ENCODE measurements at regions not wholly inside any gene's neighbourhood (a gene's known extent, or its start where the extent isn't known, plus 50 kb on each side); places are given as distances from the start of the nearest gene placed in this dataset.

- Histone ChIP-seq H3K27ac (ENCODE audit: low read depth, low read length) (no peak overlapping the region), H3K4me3 (ENCODE audit: low read length in 3 of 3) (no peak overlapping the region), H3K27me3 (ENCODE audit: control insufficient read depth in 3 of 3, insufficient read depth in 3 of 3, low read length in 3 of 3) (no peaks in the 10 kb centered on the region), H3K36me3 (ENCODE audit: control insufficient read depth in 3 of 3, insufficient read depth in 3 of 3, low read length in 3 of 3) (no peaks in the 10 kb centered on the region), H3K9ac (ENCODE audit: low read depth in 1 of 3, low read length in 3 of 3) (no peak overlapping the region), H3K9me3 (ENCODE audit: control insufficient read depth in 3 of 3, low read length in 3 of 3) (no peaks in the 10 kb centered on the region), H3K4me1 (ENCODE audit: control insufficient read depth in 3 of 3, insufficient read depth in 3 of 3, low read length in 3 of 3) (no peaks in the 10 kb centered on the region)
These were observed 290.2 kb upstream of the IRX1 start for GRCh38 chr5:3305432-3305831.

DNA sequence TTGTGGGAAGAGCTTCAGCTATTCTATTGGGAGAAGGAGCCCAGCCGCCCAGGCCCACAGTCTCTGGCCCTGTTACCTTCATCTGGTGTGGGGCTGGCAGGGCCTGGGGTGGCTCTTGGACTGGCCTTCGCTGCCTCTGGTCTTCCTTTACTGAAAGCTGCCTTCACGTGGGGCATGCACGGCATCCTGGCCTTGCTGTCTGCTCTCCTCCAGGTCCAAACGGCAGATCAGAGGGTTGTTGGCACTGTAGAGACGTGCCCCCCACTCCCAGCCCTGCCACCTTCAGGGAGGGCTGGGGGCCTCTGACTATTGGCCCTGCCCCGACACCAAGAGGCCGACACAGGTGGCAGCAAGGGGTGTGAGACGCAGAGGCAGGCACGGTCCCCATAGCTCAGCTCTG, 291.3 kb upstream of the IRX1 start:
- Histone ChIP-seq H3K27ac (ENCODE audit: low read depth, low read length) (no peak overlapping the region), H3K9me3 (ENCODE audit: control insufficient read depth in 3 of 3, low read length in 3 of 3) (no peaks in the 10 kb centered on the region), H3K4me1 (ENCODE audit: control insufficient read depth in 3 of 3, insufficient read depth in 3 of 3, low read length in 3 of 3) (no peaks in the 10 kb centered on the region), H3K36me3 (ENCODE audit: control insufficient read depth in 3 of 3, insufficient read depth in 3 of 3, low read length in 3 of 3) (no peaks in the 10 kb centered on the region), H3K4me3 (ENCODE audit: low read length in 3 of 3) (no peak overlapping the region), H3K27me3 (ENCODE audit: control insufficient read depth in 3 of 3, insufficient read depth in 3 of 3, low read length in 3 of 3) (peaks cover 0 to 2% (median 0%) of the 10 kb centered on the region in 3 donors), H3K9ac (ENCODE audit: low read depth in 1 of 3, low read length in 3 of 3) (no peak overlapping the region)

GRCh38 chr5:3303777-3304176, 291.9 kb upstream of the IRX1 start:
- Histone ChIP-seq H3K4me1 (ENCODE audit: control insufficient read depth in 3 of 3, insufficient read depth in 3 of 3, low read length in 3 of 3) (no peaks in the 10 kb centered on the region), H3K9ac (ENCODE audit: low read depth in 1 of 3, low read length in 3 of 3) (no peak overlapping the region), H3K27ac (ENCODE audit: low read depth, low read length) (no peak overlapping the region), H3K27me3 (ENCODE audit: control insufficient read depth in 3 of 3, insufficient read depth in 3 of 3, low read length in 3 of 3) (peaks cover 0 to 2% (median 0%) of the 10 kb centered on the region in 3 donors), H3K9me3 (ENCODE audit: control insufficient read depth in 3 of 3, low read length in 3 of 3) (no peaks in the 10 kb centered on the region), H3K36me3 (ENCODE audit: control insufficient read depth in 3 of 3, insufficient read depth in 3 of 3, low read length in 3 of 3) (no peaks in the 10 kb centered on the region), H3K4me3 (ENCODE audit: low read length in 3 of 3) (no peak overlapping the region)

DNA sequence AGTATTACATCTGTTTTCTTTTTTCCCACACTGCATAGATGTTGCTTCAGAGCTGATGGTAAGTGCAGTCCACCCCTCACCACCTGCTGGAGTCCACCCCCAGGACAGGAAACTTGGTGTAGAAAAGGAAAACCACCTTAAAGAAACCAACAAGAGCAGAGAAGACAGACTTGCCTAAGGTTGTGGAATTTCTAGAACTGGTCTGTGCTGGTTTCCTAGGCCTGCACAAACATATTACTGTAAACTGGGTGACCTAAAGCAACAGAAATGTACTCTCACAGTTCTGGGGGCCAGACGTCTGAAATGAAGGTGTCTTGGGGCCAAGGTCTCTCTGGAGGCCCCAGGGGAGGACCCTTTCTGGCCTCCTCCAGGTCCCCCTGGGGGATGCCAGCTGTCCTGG, 293.4 kb upstream of the IRX1 start:
- no peak overlapping the region for H3K9ac ChIP-seq (ENCODE audit: low read depth in 1 of 3, low read length in 3 of 3)
- no peaks in the 10 kb centered on the region for H3K9me3 ChIP-seq (ENCODE audit: control insufficient read depth in 3 of 3, low read length in 3 of 3)
- no peak overlapping the region for H3K4me3 ChIP-seq (ENCODE audit: low read length in 3 of 3)
- H3K27me3 ChIP-seq (ENCODE audit: control insufficient read depth in 3 of 3, insufficient read depth in 3 of 3, low read length in 3 of 3), result peaks cover 0 to 2% (median 0%) of the 10 kb centered on the region in 3 donors
- H3K36me3 ChIP-seq (ENCODE audit: control insufficient read depth in 3 of 3, insufficient read depth in 3 of 3, low read length in 3 of 3), result no peaks in the 10 kb centered on the region
- no peaks in the 10 kb centered on the region for H3K4me1 ChIP-seq (ENCODE audit: control insufficient read depth in 3 of 3, insufficient read depth in 3 of 3, low read length in 3 of 3)
- H3K27ac ChIP-seq (ENCODE audit: low read depth, low read length), result no peak overlapping the region

DNA sequence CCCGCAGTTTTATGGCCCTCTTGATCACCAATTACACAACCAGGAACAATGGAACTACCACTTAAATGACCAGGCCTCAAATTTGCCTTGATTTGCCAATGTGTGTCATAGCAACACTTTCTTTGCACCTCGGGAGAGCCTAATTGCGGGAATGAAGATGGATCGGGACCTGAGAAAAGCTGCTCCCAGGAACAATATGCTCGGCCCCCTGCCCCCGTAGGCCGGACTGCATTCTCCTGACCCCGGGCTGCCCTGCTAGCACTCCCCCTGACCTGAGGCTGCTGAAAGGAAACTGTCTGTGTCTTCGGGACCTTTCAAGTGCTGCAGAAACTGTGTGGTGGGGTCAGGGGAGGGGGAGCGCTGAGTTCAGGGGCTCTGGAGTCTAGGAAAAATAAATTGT, 294.3 kb upstream of the IRX1 start:
- Histone ChIP-seq H3K4me3 (ENCODE audit: low read length in 3 of 3) (no peak overlapping the region), H3K4me1 (ENCODE audit: control insufficient read depth in 3 of 3, insufficient read depth in 3 of 3, low read length in 3 of 3) (no peaks in the 10 kb centered on the region), H3K36me3 (ENCODE audit: control insufficient read depth in 3 of 3, insufficient read depth in 3 of 3, low read length in 3 of 3) (no peaks in the 10 kb centered on the region), H3K9me3 (ENCODE audit: control insufficient read depth in 3 of 3, low read length in 3 of 3) (no peaks in the 10 kb centered on the region), H3K9ac (ENCODE audit: low read depth in 1 of 3, low read length in 3 of 3) (no peak overlapping the region), H3K27ac (ENCODE audit: low read depth, low read length) (no peak overlapping the region), H3K27me3 (ENCODE audit: control insufficient read depth in 3 of 3, insufficient read depth in 3 of 3, low read length in 3 of 3) (peaks cover 0 to 4% (median 0%) of the 10 kb centered on the region in 3 donors)

DNA sequence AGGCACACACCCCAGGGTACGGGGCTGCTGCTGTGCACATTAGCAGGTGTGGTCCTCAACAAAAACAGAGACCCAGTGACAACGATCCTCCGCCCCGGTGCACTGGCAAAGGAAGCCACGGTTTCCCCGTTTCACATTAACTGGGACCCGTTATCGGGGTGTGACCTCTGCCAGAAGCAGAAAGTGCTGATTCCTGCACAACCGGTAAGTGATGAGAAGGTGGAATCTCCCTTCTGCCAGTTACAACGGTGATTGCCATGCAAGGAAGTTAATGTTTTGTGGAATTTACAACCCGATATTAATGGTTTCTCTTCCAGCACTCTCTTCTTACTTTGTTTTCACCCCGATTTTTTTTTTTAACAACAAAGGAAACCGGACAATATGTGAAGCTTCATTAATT, 294.9 kb upstream of the IRX1 start:
- Histone ChIP-seq H3K9ac (ENCODE audit: low read depth in 1 of 3, low read length in 3 of 3) (no peak overlapping the region), H3K9me3 (ENCODE audit: control insufficient read depth in 3 of 3, low read length in 3 of 3) (no peaks in the 10 kb centered on the region)

GRCh38 chr5:3299441-3299840, 296.2 kb upstream of the IRX1 start:
- Histone ChIP-seq H3K4me3 (ENCODE audit: low read length in 3 of 3) (no peak overlapping the region), H3K27ac (ENCODE audit: low read depth, low read length) (no peak overlapping the region), H3K27me3 (ENCODE audit: control insufficient read depth in 3 of 3, insufficient read depth in 3 of 3, low read length in 3 of 3) (peaks cover 0 to 5% (median 0%) of the 10 kb centered on the region in 3 donors), H3K9me3 (ENCODE audit: control insufficient read depth in 3 of 3, low read length in 3 of 3) (no peaks in the 10 kb centered on the region), H3K36me3 (ENCODE audit: control insufficient read depth in 3 of 3, insufficient read depth in 3 of 3, low read length in 3 of 3) (no peaks in the 10 kb centered on the region), H3K4me1 (ENCODE audit: control insufficient read depth in 3 of 3, insufficient read depth in 3 of 3, low read length in 3 of 3) (no peaks in the 10 kb centered on the region), H3K9ac (ENCODE audit: low read depth in 1 of 3, low read length in 3 of 3) (no peak overlapping the region)

More for the DNA sequence above, 294.9 kb upstream of the IRX1 start:
- Histone ChIP-seq H3K4me3 (ENCODE audit: low read length in 3 of 3) (no peak overlapping the region), H3K4me1 (ENCODE audit: control insufficient read depth in 3 of 3, insufficient read depth in 3 of 3, low read length in 3 of 3) (no peaks in the 10 kb centered on the region), H3K27me3 (ENCODE audit: control insufficient read depth in 3 of 3, insufficient read depth in 3 of 3, low read length in 3 of 3) (peaks cover 0 to 5% (median 0%) of the 10 kb centered on the region in 3 donors), H3K36me3 (ENCODE audit: control insufficient read depth in 3 of 3, insufficient read depth in 3 of 3, low read length in 3 of 3) (no peaks in the 10 kb centered on the region), H3K27ac (ENCODE audit: low read depth, low read length) (no peak overlapping the region)

DNA sequence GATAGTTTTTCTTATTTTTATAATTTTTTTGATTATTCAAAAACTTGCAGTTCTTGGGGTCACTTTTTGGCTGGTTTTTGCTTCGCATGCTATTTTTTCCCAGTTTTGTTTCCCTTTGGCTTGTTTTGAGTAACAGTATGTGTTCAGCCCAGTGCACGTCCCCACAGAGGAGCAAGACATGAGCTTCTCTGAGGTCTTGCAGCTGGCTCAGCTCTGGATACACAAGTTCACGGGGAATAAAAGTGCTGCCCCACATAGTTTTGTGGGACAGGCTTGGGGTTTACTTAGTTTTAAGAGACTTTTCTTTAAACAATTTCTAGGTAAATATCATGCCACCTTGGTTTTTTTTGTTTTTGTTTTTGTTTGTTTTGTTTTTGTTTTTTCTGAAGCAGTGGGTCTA, 297.8 kb upstream of the IRX1 start:
- Histone ChIP-seq H3K4me3 (ENCODE audit: low read length in 3 of 3) (no peak overlapping the region), H3K36me3 (ENCODE audit: control insufficient read depth in 3 of 3, insufficient read depth in 3 of 3, low read length in 3 of 3) (no peaks in the 10 kb centered on the region), H3K27me3 (ENCODE audit: control insufficient read depth in 3 of 3, insufficient read depth in 3 of 3, low read length in 3 of 3) (peaks cover 0 to 5% (median 0%) of the 10 kb centered on the region in 3 donors)

DNA sequence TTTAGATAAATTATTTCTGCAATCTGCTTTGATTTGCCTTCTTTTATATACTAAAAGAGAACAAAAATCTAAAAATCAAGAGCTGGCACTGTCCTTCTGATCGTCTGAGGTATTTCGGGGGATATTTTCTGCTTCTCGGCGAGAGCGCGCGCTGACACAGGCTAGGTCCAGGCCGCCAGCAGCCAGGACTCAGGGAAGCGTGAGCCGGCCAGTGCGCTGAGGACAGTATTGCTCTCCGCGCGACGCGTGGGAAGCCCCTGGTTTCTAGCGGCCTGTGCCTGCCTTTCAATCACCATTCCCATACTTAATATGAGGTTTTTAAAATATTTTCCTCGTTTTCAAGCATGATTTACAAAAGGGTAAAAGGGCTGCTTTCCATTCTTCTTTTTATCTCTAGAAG, 307.3 kb upstream of the IRX1 start:
- Histone ChIP-seq H3K4me3 (ENCODE audit: low read length in 3 of 3) (no peak overlapping the region), H3K4me1 (ENCODE audit: control insufficient read depth in 3 of 3, insufficient read depth in 3 of 3, low read length in 3 of 3) (no peaks in the 10 kb centered on the region), H3K9ac (ENCODE audit: low read depth in 1 of 3, low read length in 3 of 3) (no peak overlapping the region), H3K36me3 (ENCODE audit: control insufficient read depth in 3 of 3, insufficient read depth in 3 of 3, low read length in 3 of 3) (no peaks in the 10 kb centered on the region), H3K9me3 (ENCODE audit: control insufficient read depth in 3 of 3, low read length in 3 of 3) (no peaks in the 10 kb centered on the region), H3K27me3 (ENCODE audit: control insufficient read depth in 3 of 3, insufficient read depth in 3 of 3, low read length in 3 of 3) (peaks cover 0 to 11% (median 2%) of the 10 kb centered on the region in 3 donors), H3K27ac (ENCODE audit: low read depth, low read length) (no peak overlapping the region)

More for the DNA sequence above, 297.8 kb upstream of the IRX1 start:
- no peaks in the 10 kb centered on the region for H3K4me1 ChIP-seq (ENCODE audit: control insufficient read depth in 3 of 3, insufficient read depth in 3 of 3, low read length in 3 of 3)
- no peak overlapping the region for H3K9ac ChIP-seq (ENCODE audit: low read depth in 1 of 3, low read length in 3 of 3)
- H3K27ac ChIP-seq (ENCODE audit: low read depth, low read length), result no peak overlapping the region
- no peaks in the 10 kb centered on the region for H3K9me3 ChIP-seq (ENCODE audit: control insufficient read depth in 3 of 3, low read length in 3 of 3)

DNA sequence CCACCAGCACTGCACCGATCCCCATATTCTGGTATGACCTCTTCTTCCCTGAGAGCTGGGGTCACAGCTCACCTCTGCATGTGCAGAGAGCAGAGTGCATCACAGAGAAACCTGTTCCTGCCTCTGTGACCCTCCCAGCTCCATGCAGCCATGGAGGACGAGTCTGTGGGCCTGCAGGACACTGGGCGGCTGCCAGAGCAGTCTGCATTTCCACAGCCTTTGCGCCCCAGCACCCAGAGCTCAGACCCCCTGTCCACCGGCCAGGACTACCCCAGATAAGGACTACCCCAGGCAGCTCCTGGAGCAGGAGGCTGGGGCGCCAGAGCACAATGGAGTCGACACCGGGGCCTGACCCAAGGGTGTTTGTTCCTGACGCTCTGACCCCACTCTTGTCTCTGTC, 308.1 kb upstream of the IRX1 start:
- H3K9me3 ChIP-seq (ENCODE audit: control insufficient read depth in 3 of 3, low read length in 3 of 3), result no peaks in the 10 kb centered on the region
- H3K9ac ChIP-seq (ENCODE audit: low read depth in 1 of 3, low read length in 3 of 3), result no peak overlapping the region
- H3K36me3 ChIP-seq (ENCODE audit: control insufficient read depth in 3 of 3, insufficient read depth in 3 of 3, low read length in 3 of 3), result no peaks in the 10 kb centered on the region
- no peak overlapping the region for H3K4me3 ChIP-seq (ENCODE audit: low read length in 3 of 3)
- H3K4me1 ChIP-seq (ENCODE audit: control insufficient read depth in 3 of 3, insufficient read depth in 3 of 3, low read length in 3 of 3), result no peaks in the 10 kb centered on the region
- H3K27me3 ChIP-seq (ENCODE audit: control insufficient read depth in 3 of 3, insufficient read depth in 3 of 3, low read length in 3 of 3), result peaks cover 0 to 11% (median 5%) of the 10 kb centered on the region in 3 donors
- no peak overlapping the region for H3K27ac ChIP-seq (ENCODE audit: low read depth, low read length)

DNA sequence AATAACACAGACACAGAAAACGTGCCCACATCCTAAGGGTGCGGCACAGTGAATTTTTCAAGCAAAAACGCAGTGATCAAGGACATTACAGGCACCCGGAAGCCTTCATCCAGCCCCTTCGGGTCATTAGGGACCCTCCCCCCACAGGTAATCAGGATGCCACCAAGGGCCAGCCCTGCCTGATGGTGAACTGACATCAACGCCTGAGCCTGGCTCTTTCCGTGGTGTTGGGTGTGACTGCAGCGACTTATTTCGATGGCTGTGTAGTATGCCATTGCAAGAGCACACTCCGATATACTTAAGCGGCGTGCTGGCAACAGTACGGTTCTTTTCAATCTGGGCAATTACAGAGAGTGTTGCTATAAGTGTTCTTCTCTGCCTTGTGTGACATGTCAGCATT, 310.0 kb upstream of the IRX1 start:
- H3K4me1 ChIP-seq (ENCODE audit: control insufficient read depth in 3 of 3, insufficient read depth in 3 of 3, low read length in 3 of 3), result no peaks in the 10 kb centered on the region
- H3K9me3 ChIP-seq (ENCODE audit: control insufficient read depth in 3 of 3, low read length in 3 of 3), result no peaks in the 10 kb centered on the region
- no peak overlapping the region for H3K4me3 ChIP-seq (ENCODE audit: low read length in 3 of 3)
- no peak overlapping the region for H3K9ac ChIP-seq (ENCODE audit: low read depth in 1 of 3, low read length in 3 of 3)
- H3K27me3 ChIP-seq (ENCODE audit: control insufficient read depth in 3 of 3, insufficient read depth in 3 of 3, low read length in 3 of 3), result peaks cover 0 to 13% (median 5%) of the 10 kb centered on the region in 3 donors
- no peak overlapping the region for H3K27ac ChIP-seq (ENCODE audit: low read depth, low read length)
- H3K36me3 ChIP-seq (ENCODE audit: control insufficient read depth in 3 of 3, insufficient read depth in 3 of 3, low read length in 3 of 3), result no peaks in the 10 kb centered on the region

Measured in skeletal muscle tissue (tissue), 3 donors.